Activated CD8-positive, alpha-beta T cell treated with anti-CD3 and anti-CD28 coated beads, Interleukin-2, amount 10 ng/mL, durations not matched to agents 7 days and 5 days (primary cell): ENCODE measurements at regions not wholly inside any gene's neighbourhood (a gene's known extent, or its start where the extent isn't known, plus 50 kb on each side); places are given as distances from the start of the nearest gene placed in this dataset.

Experiments used
- ATAC-seq: fragments of 150-1000 bp; cut with Tn5 transposase; one replicate; pipeline ENCODE4 v1.10.0; 2021; ENCODE audit warnings: moderate library complexity
- CTCF ChIA-PET: fragments of 350-600 bp; sonication (Branson Sonifier 250); formaldehyde crosslinking; loops from one replicate; lab custom pipeline; 2021; ENCODE audit warnings: antibody characterized with exemption; lab: Charles Lee
- POLR2A ChIA-PET: fragments of 350-600 bp; sonication (Branson Sonifier 250); formaldehyde crosslinking; loops from one replicate; lab custom pipeline; 2021; ENCODE audit warnings: antibody characterized with exemption; lab: Charles Lee
- DNase-seq: peaks from one replicate; pipeline ENCODE4 v3.0.0-alpha.2; 2020
- H3K27ac Mint-ChIP-seq: one replicate; pipeline ENCODE4 v1.8.0; 2021; ENCODE audit warnings: mild to moderate bottlenecking, mixed read lengths
- H3K27me3 Mint-ChIP-seq: one replicate; pipeline ENCODE4 v1.8.0; 2021; ENCODE audit warnings: low read depth, mixed read lengths
- H3K36me3 Mint-ChIP-seq: one replicate; pipeline ENCODE4 v1.8.0; 2021; ENCODE audit warnings: low read depth, mixed read lengths
- H3K4me1 Mint-ChIP-seq: one replicate; pipeline ENCODE4 v1.8.0; 2021; ENCODE audit warnings: low read depth, mixed read lengths
- H3K4me3 Mint-ChIP-seq: one replicate; pipeline ENCODE4 v1.8.0; 2021; ENCODE audit warnings: mild to moderate bottlenecking, mixed read lengths
- H3K9me3 Mint-ChIP-seq: one replicate; pipeline ENCODE4 v1.8.0; 2022; ENCODE audit warnings: mixed read lengths; ENCODE audit not compliant: insufficient read depth

GRCh38 chr2:8170552-8171327 is 511.1 kb upstream of the ID2 start:
- ChIA-PET POLR2A (no interaction called here), CTCF (no interaction called here)
- Mint-ChIP-seq H3K27ac (no peak overlapping the region), H3K4me1 (peaks cover 9% of the 10 kb centered on the region), H3K36me3 (peaks cover 2% of the 10 kb centered on the region), H3K9me3 (peaks cover 9% of the 10 kb centered on the region), H3K27me3 (peaks cover 14% of the 10 kb centered on the region), H3K4me3 (no peak overlapping the region)
- ATAC-seq (no peak), DNase-seq (no peak)

GRCh38 chr2:8171608-8172007 is 510.2 kb upstream of the ID2 start:
- ATAC-seq: no peak

DNA sequence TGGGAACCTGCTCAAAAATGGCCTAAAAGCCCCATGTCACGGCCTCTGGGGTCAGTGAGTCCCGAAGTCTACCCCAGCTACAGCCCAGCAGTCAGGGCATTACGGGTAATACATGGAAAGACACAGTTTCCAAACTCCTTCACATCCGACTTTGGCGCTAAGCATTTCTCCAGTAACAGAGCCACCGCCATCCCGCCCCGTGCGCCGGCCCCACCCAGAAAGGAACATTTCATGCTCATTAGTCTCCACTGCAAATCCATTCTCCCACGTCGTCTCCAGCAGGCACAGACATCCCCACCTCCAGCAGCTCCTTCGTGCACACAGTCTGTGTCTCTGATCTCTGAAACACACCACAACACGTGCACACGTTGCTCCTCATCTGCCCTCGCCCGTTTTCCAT is 509.2 kb upstream of the ID2 start:
- Mint-ChIP-seq H3K4me1 (peaks cover 9% of the 10 kb centered on the region), H3K27me3 (peaks cover 16% of the 10 kb centered on the region), H3K27ac (no peak overlapping the region), H3K36me3 (peaks cover 2% of the 10 kb centered on the region), H3K4me3 (no peak overlapping the region), H3K9me3 (peaks cover 9% of the 10 kb centered on the region)
- ChIA-PET CTCF (no interaction called here), POLR2A (no interaction called here)
- ATAC-seq: no peak
- DNase-seq: no peak

More at GRCh38 chr2:8171608-8172007, 510.2 kb upstream of the ID2 start:
- no peak for DNase-seq
- CTCF ChIA-PET: no interaction called here
- peaks cover 9% of the 10 kb centered on the region for H3K4me1 Mint-ChIP-seq
- POLR2A ChIA-PET: no interaction called here
- no peak overlapping the region for H3K27ac Mint-ChIP-seq
- H3K27me3 Mint-ChIP-seq: peaks cover 13% of the 10 kb centered on the region
- H3K4me3 Mint-ChIP-seq: no peak overlapping the region
- H3K9me3 Mint-ChIP-seq: peaks cover 9% of the 10 kb centered on the region
- peaks cover 2% of the 10 kb centered on the region for H3K36me3 Mint-ChIP-seq

DNA sequence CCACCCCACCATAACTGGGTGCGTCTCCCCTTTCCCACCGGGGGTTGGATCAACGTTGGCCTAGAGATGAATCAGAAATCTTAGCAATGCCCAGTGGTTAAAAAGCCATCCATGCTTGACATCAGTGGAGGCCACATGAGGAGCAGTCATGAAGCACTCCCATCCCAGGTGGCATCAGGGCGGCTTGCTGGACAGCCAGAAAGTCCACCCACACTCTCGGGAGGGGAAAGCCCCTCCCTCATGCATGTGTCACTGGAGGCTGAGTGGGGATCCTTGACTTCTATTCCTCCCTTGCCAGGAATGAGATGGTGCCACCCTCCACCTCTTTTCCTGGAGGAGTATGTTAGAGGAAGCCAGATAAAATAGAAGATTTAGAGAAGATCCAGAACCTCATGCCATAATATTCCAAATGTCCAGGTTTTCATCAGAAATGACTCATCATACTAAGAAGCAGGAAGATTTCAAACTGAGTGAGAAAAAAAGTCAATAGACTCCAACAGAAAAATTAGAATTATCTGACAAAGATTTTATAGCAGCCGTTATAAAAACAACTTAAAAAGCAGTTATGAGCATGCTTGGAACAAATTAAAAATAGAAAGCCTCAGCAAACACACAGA is 507.1 kb upstream of the ID2 start:
- no peaks in the 10 kb centered on the region for H3K4me1 Mint-ChIP-seq
- ChIA-PET CTCF (no interaction called here), POLR2A (no interaction called here)
- DNase-seq (no peak), ATAC-seq (no peak)
- H3K27me3 Mint-ChIP-seq: peaks cover 16% of the 10 kb centered on the region
- peaks cover 4% of the 10 kb centered on the region for H3K36me3 Mint-ChIP-seq
- peaks cover 12% of the 10 kb centered on the region for H3K9me3 Mint-ChIP-seq
- H3K4me3 Mint-ChIP-seq: no peak overlapping the region
- H3K27ac Mint-ChIP-seq: no peak overlapping the region

DNA sequence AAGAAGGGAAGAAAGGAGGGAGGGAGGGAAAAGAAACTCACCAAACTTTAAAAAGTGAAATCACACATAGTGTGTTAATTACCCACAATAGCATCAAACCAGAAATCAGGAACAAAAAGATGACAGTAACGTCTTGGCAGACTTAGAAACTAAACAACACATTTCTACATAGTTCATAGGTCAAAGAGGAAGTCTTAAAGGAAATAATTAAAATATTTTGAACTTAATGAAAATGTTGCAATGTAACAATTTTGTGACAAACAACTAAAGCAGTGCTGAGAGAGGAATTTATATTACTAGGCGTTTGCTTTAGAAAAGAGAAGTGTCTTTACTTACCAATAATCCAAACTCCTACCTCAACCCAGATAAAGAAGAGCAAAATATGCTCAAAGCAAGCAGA is 505.0 kb upstream of the ID2 start:
- no peak overlapping the region for H3K27ac Mint-ChIP-seq
- no peaks in the 10 kb centered on the region for H3K4me1 Mint-ChIP-seq
- CTCF ChIA-PET: no interaction called here
- DNase-seq (no peak), ATAC-seq (no peak)
- H3K4me3 Mint-ChIP-seq: no peak overlapping the region
- POLR2A ChIA-PET: no interaction called here
- peaks cover 14% of the 10 kb centered on the region for H3K9me3 Mint-ChIP-seq
- peaks cover 7% of the 10 kb centered on the region for H3K36me3 Mint-ChIP-seq
- peaks cover 12% of the 10 kb centered on the region for H3K27me3 Mint-ChIP-seq

GRCh38 chr2:8177566-8177965 is 504.3 kb upstream of the ID2 start:
- no peak for ATAC-seq
- Mint-ChIP-seq H3K36me3 (peaks cover 7% of the 10 kb centered on the region), H3K4me3 (no peak overlapping the region), H3K27me3 (peaks cover 10% of the 10 kb centered on the region), H3K27ac (no peak overlapping the region), H3K9me3 (peaks cover 14% of the 10 kb centered on the region), H3K4me1 (no peaks in the 10 kb centered on the region)
- POLR2A ChIA-PET: no interaction called here
- DNase-seq: no peak
- CTCF ChIA-PET: no interaction called here

DNA sequence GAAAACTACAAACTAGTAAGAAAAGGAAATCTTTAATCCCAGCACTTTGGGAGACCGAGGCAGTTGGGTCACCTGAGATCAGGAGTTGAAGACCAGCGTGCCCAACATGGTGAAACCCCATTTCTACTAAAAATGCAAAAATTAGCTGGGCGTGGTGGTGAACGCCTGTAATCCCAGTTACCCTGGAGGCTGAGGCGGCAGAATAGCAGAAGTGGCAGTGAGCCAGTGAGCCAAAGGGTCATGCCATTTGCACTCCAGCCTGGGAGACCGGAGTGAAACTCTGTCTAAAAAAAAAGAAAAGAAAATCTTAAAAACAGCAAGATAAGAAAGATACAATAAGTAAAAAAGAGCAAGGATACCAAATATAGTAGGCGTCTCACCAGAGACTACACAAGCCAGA is 502.9 kb upstream of the ID2 start:
- peaks cover 10% of the 10 kb centered on the region for H3K27me3 Mint-ChIP-seq
- H3K4me1 Mint-ChIP-seq: no peaks in the 10 kb centered on the region
- no peak overlapping the region for H3K27ac Mint-ChIP-seq
- peaks cover 7% of the 10 kb centered on the region for H3K9me3 Mint-ChIP-seq
- ATAC-seq (no peak), DNase-seq (no peak)
- H3K4me3 Mint-ChIP-seq: no peak overlapping the region
- H3K36me3 Mint-ChIP-seq: peaks cover 7% of the 10 kb centered on the region
- POLR2A ChIA-PET: no interaction called here
- CTCF ChIA-PET: no interaction called here

- Mint-ChIP-seq H3K36me3 (peaks cover 6% of the 10 kb centered on the region), H3K4me1 (no peaks in the 10 kb centered on the region), H3K4me3 (no peak overlapping the region), H3K27me3 (peaks cover 25% of the 10 kb centered on the region), H3K9me3 (peaks cover 13% of the 10 kb centered on the region), H3K27ac (no peak overlapping the region)
- CTCF ChIA-PET: no interaction called here
- DNase-seq (no peak), ATAC-seq (no peak)
- POLR2A ChIA-PET: no interaction called here
These were observed 492.5 kb upstream of the ID2 start for GRCh38 chr2:8189316-8189715.

DNA sequence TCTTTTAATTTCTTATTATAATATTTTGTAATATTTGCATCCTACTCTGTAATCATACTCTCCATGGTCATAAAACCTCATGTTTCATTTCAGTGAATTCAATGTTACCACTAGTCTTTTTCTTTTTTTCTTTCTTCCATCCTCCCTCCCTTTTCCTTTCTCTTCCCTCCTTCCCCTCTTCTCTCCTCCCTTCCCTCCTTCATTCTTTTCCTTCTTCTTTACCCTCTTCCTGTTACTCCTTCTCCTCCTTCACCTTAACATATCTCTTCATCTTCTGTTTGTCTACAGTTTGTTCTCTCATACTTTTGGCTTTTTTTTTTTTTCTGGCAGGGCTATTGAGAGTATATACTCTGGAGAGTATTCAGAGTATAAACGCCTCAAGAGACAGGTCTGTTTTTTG is 491.6 kb upstream of the ID2 start:
- H3K36me3 Mint-ChIP-seq: peaks cover 6% of the 10 kb centered on the region
- no peaks in the 10 kb centered on the region for H3K4me1 Mint-ChIP-seq
- H3K9me3 Mint-ChIP-seq: peaks cover 6% of the 10 kb centered on the region
- POLR2A ChIA-PET: no interaction called here
- CTCF ChIA-PET: no interaction called here
- ATAC-seq: no peak
- no peak overlapping the region for H3K4me3 Mint-ChIP-seq
- H3K27ac Mint-ChIP-seq: no peak overlapping the region
- H3K27me3 Mint-ChIP-seq: peaks cover 24% of the 10 kb centered on the region
- DNase-seq: no peak

- DNase-seq: no peak
- no peaks in the 10 kb centered on the region for H3K4me1 Mint-ChIP-seq
- H3K9me3 Mint-ChIP-seq: no peaks in the 10 kb centered on the region
- CTCF ChIA-PET: no interaction called here
- POLR2A ChIA-PET: no interaction called here
- no peak for ATAC-seq
- H3K4me3 Mint-ChIP-seq: no peak overlapping the region
- H3K27me3 Mint-ChIP-seq: peaks cover 22% of the 10 kb centered on the region
- H3K36me3 Mint-ChIP-seq: no peaks in the 10 kb centered on the region
- H3K27ac Mint-ChIP-seq: no peak overlapping the region
These were observed 490.4 kb upstream of the ID2 start for GRCh38 chr2:8191427-8191826.

DNA sequence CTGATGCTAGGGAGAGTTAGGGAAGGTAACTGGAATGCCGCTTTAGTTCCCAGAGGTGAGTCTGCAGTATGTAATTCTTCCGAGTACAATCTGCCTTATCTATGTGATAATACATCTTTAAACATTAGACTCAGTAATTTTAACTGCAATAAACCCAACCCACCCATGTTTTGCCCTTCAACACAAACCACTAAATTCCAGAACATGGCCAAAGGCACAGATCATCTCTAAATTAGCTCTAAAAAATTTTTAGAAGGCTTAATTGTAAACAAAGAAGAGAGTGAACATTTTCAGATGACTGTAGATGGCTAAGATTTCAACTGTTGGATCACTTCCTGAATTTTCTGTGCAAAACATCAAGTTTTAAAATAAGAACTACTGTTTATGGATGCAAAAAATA is 488.7 kb upstream of the ID2 start:
- CTCF ChIA-PET: interaction anchor here (1.7 kb wide), 1 partner anchor 11 kb away, joined by 4 read pairs; no protein-coding TSS in a partner anchor
- no peak for ATAC-seq
- Mint-ChIP-seq H3K4me1 (no peaks in the 10 kb centered on the region), H3K27me3 (peaks cover 19% of the 10 kb centered on the region), H3K36me3 (no peaks in the 10 kb centered on the region), H3K4me3 (no peak overlapping the region), H3K9me3 (no peaks in the 10 kb centered on the region), H3K27ac (no peak overlapping the region)
- POLR2A ChIA-PET: no interaction called here
- no peak for DNase-seq

DNA sequence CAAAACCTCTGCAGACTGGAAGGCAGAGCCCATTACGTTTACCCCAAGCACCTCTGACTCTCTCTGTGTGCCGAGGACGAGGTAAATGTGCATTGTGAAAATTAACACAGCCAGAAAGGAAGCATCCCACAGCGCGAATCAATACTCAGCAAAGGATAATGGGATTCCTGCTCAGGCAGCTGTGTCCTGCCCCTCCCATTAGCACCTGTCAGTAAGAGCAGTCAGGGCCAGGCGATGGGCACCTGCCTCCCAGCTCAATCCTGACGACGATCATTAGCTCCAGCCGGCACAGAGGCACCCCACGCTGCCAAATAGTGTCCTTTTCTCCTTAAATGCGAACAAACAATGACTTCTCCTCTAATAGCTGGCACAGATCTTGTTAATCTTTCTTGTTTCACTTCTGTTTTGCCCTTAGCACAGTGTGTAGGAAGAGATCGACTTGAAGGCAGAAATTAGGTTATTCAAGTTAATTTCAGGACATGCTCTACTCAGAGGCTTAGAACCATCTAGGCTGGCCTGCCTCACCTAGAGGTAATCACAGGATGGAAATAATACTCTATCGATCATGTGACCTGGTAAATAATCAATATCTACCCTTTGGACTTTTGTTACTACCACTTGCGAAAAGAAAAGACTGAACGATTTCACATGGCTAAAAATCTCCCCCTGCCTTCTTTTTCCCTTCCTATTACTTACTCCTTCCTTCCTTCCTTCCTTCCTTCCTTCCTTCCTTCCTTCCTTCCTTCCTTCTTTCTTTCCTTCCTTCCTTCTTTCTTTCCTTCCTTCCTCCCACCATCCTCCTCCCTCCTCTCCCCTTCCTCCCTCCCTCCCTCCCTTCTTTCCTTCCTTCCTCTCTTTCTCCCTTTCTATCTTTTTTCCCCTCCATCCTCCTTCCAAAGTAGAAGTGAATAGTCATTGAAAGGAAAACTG is 487.9 kb upstream of the ID2 start:
- Mint-ChIP-seq H3K9me3 (no peaks in the 10 kb centered on the region), H3K4me1 (no peaks in the 10 kb centered on the region), H3K27me3 (peaks cover 21% of the 10 kb centered on the region), H3K27ac (no peak overlapping the region), H3K4me3 (no peak overlapping the region), H3K36me3 (no peaks in the 10 kb centered on the region)
- ChIA-PET CTCF (interaction anchor here (1.7 kb wide), 1 partner anchor 10 kb away, joined by 4 read pairs; no protein-coding TSS in a partner anchor), POLR2A (no interaction called here)
- ATAC-seq (no peak), DNase-seq (no peak)
